Activated CD4-positive, alpha-beta T cell treated with anti-CD3 and anti-CD28 coated beads for 4 hours (primary cell): ENCODE measurements at regions not wholly inside any gene's neighbourhood (a gene's known extent, or its start where the extent isn't known, plus 50 kb on each side); places are given as distances from the start of the nearest gene placed in this dataset.
"Not testable (repeated sequence)": the region's sequence is repeated elsewhere in the genome, so short reads cannot be mapped to it uniquely, and the experiment has no call there.

Experiments
- DNase-seq, 2 donors: peaks; one replicate each; pipeline ENCODE4 v3.0.0-alpha.2; 2020

GRCh38 chr6:150775415-150776203 is 89.9 kb upstream of the MTHFD1L start:
- no peak for DNase-seq

- DNase-seq, result no peak
Observed at GRCh38 chr6:150777736-150778135, 87.8 kb upstream of the MTHFD1L start.

- DNase-seq, result no peak
Observed at GRCh38 chr6:150783813-150784212, 81.7 kb upstream of the MTHFD1L start.

- DNase-seq, result no peak
Observed at GRCh38 chr6:150787429-150787828, 78.1 kb upstream of the MTHFD1L start.

GRCh38 chr6:150788089-150788488 is 77.4 kb upstream of the MTHFD1L start:
- DNase-seq, result no peak

GRCh38 chr6:150789906-150790305 is 75.6 kb upstream of the MTHFD1L start:
- DNase-seq, result not testable (repeated sequence)

GRCh38 chr6:150791717-150792116 is 73.8 kb upstream of the MTHFD1L start:
- no peak for DNase-seq

GRCh38 chr6:150797949-150798348 is 67.6 kb upstream of the MTHFD1L start:
- DNase-seq, result no peak

- DNase-seq, result no peak
Observed at GRCh38 chr6:150799276-150799805, 66.2 kb upstream of the MTHFD1L start.

- no peak for DNase-seq
Observed at GRCh38 chr6:150800674-150801314, 64.7 kb upstream of the MTHFD1L start.

GRCh38 chr6:150806790-150807189 is 58.7 kb upstream of the MTHFD1L start:
- DNase-seq, result no peak

- peak; percentile 29 to 35 for DNase-seq
Observed at GRCh38 chr6:150813319-150813992, 52.0 kb upstream of the MTHFD1L start.

- no peak for DNase-seq
Observed at GRCh38 chr6:150813993-150814359, 51.5 kb upstream of the MTHFD1L start.
